HG03135 (cell line): ENCODE measurements at regions not wholly inside any gene's neighbourhood (a gene's known extent, or its start where the extent isn't known, plus 50 kb on each side); places are given as distances from the start of the nearest gene placed in this dataset.
A peak's percentile ranks its signal among the peaks of the same experiment; 100 is the strongest.
"Not testable (repeated sequence)": the region's sequence is repeated elsewhere in the genome, so short reads cannot be mapped to it uniquely, and the experiment has no call there.

Experiments used
- ATAC-seq: cut with Tn5 transposase; IDR thresholded peaks from one replicate; pipeline ENCODE4 v1.9.1; 2021; ENCODE audit warnings: mild to moderate bottlenecking, moderate library complexity; ENCODE audit not compliant: unreplicated experiment

DNA sequence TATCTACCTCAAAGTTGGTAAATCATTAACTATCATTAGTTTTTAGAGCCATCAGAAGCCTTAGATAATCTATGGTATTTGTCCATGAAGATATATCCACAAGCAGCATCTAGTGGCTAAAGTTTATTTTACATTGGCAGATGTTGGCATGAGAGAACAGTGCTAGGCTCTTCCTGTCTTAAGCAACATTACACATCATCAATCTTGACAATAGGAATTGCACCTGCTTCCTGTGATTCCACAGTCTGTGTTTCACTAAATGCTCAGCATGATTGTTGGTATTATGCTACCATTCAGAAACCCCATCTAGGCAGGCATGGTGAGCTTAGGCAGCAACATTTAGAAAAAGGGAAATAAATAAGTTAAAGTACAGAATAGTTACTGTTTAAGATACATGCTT, 246.6 kb downstream of the SLCO4C1 start:
- no peak for ATAC-seq

DNA sequence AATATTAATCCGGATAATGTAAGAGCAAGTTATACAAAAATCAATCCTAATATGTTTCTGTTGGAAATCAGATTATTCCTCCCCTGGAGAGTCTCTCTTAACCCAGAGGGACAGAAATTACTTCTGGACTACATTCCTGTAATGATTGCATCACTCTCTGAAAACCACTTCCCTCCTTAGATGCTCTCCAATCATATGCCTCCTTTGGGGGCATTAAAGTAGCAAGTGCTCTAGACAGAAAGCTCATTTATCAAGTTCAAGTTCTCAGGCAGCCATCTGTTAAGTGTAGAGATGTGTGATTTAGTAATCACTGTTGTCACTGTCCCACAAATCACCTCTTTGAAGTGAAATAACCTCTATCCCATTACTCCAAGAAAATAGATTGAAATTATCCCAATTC, 247.1 kb downstream of the SLCO4C1 start:
- ATAC-seq = no peak

DNA sequence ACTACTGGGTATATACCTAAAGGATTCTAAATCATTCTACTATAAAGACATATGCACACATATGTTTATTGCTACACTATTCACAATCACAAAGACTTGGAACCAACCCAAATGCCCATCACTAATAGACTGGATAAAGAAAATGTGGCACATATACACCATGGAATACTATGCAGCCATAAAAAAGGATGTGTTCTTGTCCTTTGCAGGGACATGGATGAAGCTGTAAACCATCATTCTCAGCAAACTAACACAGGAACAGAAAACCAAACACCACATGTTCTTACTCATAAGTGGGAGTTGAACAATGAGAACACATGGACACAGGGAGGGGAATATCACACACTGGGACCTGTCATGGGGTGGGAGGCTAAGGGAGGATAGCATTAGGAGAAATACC, 249.0 kb downstream of the SLCO4C1 start:
- ATAC-seq = not testable (repeated sequence)

DNA sequence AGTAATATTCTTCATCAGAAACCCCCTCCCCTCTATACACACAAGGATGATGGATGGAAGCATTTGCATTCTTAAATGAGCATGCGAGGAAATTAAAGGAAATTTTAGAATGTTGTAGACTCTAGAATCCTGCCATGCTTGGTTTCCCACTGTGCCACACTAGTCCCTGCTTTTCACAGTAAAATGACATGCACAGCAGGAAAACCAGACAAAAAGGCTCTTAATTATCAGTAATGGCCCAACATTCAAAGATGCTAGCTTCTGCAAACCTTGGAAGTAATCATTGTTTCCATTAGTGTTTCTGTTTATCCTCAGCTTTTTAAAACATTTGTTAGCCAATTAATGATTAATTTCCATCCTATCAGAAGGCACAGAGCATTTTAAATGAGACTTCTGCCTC, 255.8 kb downstream of the SLCO4C1 start:
- ATAC-seq = no peak

DNA sequence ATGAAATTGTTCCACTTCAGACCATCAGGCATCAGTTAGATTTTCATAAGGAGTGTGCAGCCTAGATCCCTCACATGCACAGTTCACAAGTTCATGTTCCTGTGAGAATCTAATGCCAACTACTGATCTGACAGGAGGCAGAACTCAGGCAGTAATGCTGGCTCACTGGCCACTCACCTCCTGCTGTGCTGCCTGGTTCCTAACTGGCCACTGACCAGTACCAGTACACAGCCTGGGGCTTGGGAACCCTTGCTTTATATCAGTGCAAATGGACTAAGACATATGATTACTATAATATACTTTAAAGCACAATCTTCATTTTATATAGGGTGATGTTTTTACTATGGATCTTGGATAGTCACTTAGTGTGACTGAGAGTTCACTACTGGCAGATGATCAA, 259.2 kb downstream of the SLCO4C1 start:
- ATAC-seq = no peak

DNA sequence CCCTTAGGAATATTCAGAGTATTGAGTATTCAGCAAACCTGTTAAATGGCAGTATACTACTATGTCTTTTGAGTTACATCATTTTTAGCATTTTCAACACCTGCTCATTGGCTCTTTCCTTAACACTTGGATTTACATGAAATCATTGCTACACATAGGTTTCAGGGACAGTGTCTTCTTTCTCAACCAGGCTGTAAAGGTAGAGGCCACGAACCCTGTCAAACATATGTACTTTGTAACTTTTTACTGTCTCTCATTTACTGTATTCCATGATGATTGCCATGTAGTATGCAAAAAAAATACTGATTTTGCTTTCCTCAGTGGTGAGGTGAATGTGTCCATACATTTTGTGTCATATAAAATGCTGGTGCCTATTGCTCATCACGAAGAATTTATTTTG, 264.4 kb downstream of the SLCO4C1 start:
- ATAC-seq = no peak

DNA sequence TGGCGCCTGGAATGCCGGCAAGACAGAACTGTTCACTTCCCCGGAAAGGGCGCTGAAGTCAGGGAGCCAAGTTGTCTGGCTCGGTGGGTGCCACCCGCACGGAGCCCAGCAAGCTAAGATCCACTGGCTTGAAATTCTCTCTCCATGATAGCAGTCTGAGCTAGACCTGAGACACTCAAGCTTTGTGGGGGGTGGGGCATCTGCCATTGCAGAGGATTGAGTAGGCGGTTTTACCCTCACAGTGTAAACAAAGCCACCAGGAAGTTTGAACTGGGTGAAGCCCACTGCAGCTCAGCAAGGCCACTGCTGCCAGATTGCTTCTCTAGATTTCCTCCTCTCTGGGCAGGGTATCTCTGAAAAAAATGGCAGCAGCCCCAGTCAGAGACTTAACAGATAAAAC, 277.4 kb downstream of the SLCO4C1 start:
- no peak for ATAC-seq

DNA sequence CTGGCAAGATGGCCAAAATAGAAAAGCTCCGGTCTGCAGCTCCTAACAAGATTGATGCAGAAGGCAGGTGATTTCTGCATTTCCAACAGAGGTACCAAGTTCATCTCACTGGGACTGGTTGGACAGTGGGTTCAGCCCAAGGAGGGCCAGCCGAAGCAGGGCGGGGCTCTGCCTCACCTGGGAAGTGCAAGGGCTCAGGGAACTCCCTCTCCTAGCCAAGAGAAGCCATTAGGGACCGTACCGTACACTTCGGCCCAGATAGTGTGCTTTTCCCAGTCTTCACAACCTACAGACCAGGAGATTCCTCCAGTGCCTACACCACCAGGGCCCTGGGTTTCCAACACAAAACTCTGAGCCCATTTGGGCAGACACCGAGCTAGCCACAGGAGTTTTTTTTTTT, 277.8 kb downstream of the SLCO4C1 start:
- no peak for ATAC-seq

DNA sequence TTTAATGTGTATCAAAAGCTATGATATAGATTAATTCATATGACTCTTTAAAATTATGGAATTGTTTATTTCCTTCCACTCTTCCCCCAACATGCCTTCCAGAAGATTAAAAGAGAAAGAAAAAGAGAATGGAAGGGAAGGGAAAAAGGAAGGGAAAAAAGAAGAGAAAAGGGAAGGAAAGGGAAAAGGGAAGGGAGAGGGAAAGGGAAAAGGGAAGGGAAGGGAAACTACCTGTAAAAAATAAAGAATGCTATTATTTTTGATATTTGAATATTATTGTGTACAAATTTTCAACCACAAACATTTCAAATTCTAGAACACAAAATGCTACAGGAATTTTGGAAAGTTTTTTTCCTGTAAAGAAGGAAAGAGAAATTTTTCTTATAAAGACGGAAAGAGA, 281.7 kb downstream of the SLCO4C1 start:
- ATAC-seq = no peak

DNA sequence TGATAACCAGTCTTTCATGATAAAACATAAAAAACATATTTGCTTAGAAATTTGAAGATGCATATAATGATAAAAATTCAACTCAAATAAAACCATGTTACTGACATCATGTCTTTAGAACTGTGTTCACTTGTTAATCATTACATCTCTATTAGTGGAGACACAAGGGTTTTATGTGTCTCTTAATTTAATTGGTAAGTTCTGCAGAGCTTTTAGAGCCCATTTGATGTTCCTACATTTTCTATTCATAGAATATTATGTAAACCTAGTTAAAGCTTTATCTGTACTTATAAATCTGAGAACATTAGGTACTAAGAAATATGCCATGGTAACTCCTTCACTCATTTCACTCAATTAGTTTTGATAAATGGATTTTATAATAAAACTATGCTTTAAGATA, 285.4 kb downstream of the SLCO4C1 start:
- no peak for ATAC-seq

DNA sequence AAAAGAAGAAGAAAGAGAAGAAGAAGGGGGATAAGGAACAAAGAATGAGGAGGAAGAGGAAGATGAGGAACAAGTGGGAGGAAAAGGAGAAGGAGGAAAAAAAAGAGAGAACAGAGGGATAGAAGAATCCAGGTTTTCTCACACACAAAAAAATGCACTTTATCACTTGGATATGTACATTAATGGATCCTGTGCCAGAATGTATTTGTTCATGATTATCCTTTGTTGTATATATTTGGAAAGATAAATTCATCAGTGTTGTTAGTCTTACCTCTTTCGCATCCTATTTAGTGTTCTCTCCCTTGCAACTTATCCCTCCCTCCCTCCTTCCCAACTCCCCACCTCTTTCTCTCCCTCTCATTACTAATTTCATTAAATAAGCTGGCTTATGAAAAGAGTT, 298.8 kb downstream of the SLCO4C1 start:
- no peak for ATAC-seq

DNA sequence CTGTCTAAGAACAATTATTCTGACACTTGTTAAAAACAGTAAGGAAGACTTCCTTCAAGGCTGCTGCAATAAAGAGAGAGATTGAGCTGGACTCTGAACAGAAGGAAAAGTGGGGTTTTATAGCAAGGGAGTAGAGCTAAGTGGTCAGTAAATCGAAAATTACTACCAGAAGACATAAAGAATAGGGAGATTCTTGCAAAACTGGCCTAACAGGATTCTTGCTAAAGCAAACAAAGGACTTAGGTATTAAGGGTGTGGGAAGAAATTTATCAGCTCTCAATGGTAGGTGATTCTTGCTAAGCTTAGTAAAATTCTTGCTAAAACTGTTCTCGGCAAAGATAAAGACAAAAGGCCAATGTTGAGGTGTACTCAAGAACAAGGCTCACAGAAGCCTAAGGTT, 300.5 kb downstream of the SLCO4C1 start:
- no peak for ATAC-seq

DNA sequence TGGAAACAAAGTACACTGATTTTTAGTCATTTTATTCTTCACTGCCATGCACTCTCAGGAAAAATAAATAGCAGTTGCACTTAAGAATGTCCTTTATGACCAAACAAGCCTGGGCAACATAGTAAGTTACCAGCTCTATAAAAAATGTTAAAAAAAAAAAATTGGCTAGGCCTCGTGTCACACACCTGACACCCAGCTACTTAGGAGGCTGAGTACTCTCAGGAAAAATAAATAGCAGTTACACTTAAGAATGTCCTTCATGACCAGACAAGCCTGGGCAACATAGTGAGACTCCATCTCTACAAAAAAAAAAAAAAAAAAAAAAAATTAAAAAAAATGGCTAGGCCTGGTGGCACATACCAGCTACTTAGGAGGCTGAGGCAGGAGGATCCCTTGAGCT, 304.6 kb downstream of the SLCO4C1 start:
- no peak for ATAC-seq

DNA sequence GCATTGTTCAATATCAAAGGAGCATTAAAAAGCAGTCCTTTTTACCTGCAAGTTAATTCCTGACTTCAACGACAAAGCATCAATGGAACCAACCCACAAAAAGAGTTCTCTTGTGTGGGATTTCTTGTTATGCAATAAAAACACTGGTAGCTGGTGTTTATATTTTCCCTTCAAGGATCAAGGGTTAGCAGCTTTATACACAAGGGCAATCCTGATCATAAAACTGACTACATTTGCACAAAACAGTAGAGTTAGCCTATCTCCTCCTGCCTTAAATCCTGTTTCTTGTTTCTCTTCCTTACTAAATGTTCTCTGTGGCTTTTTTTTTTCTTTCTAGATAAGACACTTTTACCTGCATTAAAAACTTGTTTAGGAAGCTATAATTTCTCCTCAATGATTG, 306.4 kb downstream of the SLCO4C1 start:
- no peak for ATAC-seq

DNA sequence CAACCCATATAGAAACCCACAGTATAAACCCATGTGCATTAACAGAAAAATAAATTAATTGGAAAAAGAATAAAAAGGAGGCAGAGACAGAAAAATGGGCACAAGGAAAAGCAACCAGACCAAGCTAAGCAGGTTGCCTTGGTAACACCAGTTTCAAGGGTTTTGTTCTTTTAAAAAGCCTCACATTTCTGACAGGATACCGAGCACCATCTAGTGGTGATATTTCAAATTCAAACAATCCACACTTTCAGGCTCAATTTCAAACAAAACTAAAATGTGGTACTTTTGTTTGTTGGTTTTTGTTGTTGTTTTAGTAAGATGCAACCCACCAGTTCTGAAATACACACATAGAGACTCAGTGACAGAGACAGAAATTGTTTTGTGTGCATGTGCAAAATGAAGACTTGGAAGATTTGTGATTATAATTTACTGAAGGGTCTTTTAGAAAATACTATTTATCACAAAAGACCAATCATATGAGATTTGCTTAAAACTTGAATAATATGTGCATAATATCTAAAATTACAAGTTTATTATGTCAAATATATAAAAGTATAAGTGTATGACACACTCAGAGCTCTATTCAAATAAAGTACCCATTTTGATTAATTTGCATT, 318.2 kb downstream of the SLCO4C1 start:
- ATAC-seq = peak; percentile 90

DNA sequence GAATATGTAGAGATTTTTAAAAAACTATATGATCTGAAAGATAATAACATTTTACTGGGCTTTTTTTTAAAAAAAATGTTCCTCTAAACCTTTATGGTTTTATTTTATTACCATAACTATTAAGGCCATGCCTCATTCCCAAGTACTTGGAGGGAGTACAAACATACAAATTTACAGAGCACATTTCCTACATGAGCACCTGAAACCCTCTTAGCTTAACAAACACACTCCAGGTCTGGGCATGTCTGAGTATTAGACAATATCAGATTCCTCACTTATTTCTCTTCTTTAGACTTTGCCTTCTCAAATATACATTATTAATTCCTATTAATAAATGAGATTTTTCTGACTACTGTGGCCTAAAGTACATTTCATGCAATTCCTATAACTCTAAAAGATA, 319.2 kb downstream of the SLCO4C1 start:
- no peak for ATAC-seq

DNA sequence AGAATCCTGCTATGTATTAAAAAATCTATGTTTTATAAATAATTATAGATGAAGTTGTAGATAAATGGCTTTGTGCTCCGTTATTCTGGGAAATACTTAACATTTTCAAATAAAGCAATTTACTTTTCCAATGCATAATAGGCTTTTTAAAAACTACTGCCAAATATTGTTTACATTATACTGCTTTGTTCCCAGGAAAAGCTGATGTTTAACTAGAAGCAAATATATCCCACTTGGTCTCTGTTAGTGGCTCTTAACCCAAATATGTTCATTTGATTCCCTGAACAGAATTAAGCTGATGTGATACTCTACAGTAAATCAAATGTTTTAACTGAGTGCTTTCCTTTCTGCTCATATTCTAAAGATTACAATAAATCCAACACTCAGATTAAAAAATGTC, 326.3 kb downstream of the SLCO4C1 start:
- no peak for ATAC-seq

DNA sequence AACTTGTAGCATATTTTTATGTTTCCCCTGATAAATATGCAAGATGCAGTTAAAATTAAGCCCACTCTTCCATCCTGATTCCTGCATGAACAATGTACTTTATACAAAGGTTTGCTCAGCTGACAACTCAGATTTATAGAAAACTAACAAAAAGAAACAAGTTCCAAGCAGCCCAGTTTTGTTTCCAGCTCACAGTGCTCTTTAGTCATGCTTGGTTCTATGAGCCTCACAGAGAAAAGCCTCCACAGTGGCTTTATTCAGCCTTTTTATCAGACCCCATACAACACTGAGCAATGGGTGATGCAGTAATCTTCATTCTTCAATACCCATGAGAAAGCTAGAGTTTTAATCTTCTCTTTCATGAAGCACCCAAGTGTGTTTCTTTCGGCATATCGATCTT, 329.6 kb downstream of the SLCO4C1 start:
- ATAC-seq = no peak

DNA sequence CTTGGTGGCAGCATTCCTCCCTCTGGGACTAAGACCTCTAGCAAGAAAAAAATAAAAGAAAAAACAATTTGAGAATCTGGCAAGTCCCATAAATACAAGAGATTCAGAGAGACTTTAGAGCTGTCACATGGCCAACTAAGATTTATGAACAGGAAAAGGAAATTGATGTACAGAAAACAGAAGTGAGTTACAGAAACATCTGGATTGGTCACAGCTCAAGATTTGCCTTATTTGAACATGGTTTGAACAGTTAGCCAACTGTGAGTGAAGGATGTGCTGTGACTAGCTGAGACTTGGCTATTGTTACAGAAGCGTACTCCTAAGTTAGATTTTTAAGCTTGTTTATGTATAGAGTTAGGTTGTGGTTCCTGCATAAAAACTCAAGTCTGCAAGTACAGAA, 340.2 kb downstream of the SLCO4C1 start:
- no peak for ATAC-seq

DNA sequence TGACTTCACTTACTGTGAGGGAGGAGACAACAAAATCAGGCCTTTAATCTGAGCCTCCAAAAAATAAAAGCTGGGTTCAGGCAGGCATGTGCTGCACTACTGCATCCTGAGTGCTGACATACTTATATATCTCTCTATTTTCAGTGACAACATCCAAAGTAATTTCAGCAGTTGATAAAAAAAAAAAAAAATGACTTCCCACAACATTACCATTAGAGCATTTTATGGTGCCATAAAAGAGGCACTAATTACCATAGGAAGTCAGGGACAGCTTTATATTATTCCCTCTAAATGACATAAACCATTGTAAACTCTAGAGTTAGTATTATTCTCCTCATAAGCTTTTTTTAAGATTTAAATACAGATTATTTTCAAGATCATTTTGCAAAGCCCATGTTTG, 346.1 kb downstream of the SLCO4C1 start:
- ATAC-seq = no peak

DNA sequence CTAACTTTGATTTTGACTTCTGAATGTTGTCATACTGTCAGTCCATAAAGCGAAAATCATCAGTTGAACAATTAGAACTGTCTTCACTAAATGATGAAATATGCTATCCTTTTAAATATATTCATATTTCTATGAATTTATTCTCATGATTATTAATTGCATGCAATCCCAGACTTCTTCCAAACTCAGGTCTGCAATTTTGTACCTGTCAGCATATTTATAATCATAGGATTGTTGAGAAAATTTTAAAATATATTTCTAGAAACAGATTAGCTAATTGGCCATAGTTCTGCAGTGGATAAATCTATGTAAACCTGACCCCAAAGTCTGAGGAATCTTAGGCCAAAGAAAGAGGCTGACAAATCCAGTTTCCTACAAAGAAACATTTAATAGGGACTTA, 347.5 kb downstream of the SLCO4C1 start:
- ATAC-seq = no peak

DNA sequence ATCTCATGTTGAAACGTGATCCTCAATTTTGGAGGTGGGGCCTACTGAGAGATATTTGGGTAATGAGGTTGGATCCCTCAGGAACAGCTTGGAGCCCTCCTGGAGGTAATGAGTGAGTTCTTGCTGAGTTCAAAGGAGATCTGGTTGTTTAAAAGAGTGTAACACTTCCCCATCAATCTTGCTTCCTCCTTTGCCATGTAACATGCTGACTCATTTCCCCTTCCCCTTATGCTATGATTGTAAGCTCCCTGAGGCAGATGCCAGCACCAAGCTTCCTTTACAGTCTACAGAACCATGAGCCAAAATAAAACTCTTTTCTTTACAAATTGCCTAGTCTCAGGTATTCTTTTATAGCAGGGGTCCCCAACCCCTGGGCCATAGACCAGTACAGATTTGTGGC, 352.3 kb downstream of the SLCO4C1 start:
- ATAC-seq = no peak

DNA sequence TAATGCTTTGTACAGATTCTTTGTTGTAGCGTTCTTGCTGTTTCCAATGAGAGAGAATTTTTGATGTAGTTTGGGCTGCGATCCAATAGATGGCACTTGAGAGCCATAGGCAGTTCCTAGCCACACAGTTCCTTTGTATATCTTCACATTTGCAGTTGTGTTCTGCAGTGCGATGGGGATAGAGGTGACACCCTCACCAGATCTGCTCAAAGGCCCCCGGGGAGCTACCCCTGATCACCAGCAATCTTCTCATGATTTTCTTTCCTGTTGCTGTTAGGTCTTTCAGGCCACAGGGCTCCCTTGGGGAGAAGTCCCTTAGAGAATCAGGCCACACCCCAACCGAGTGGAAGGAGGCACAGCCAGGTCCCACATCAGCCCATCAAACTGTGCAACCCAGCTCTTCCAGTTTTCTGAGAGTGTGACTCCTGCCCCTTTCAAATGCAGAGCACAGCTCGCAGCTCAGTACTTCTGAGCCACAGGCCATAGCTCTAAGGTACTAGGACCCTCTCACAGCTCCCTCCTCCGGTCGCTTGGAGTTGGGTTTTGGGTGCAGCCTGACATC, 353.7 kb downstream of the SLCO4C1 start:
- ATAC-seq = peak; percentile 69
